K562 (cell line): ENCODE measurements at regions not wholly inside any gene's neighbourhood (a gene's known extent, or its start where the extent isn't known, plus 50 kb on each side); places are given as distances from the start of the nearest gene placed in this dataset.

ENCODE experiments used
- ATAC-seq: fragments of 200-7000 bp; cut with Tn5 transposase; 3 replicates; pipeline ENCODE4 v1.9.1; 2020; ENCODE audit warnings: moderate library complexity
- BruUV-seq: library from RNA; stranded (reverse); fragments of 400-500 nt; replicated peaks from 2 replicates; lab custom pipeline; 2021; lab: Mats Ljungman, UMichigan
- CTCF ChIA-PET: fragments of 300-600 bp; formaldehyde crosslinking; extraction: SDS; loops from one replicate; lab custom pipeline; 2021; ENCODE audit warnings: low intra/inter-chr PET ratio; lab: Yijun Ruan, JAX
- POLR2A ChIA-PET: fragments of 300-600, 350-650 bp; sonication (Branson Sonifier 250); formaldehyde crosslinking; extraction: SDS; loops from one replicate; lab custom pipeline; 2021; ENCODE audit warnings: antibody characterized with exemption, inconsistent platforms; lab: Yijun Ruan, JAX
- DNase-seq, 4 experiments: peaks; one replicate each; pipeline versions ENCODE4 v3.0.0 to v3.0.0-alpha.2; 2011 to 2018; ENCODE audit warnings: low spot score in 3 of 4, mixed read lengths in 3 of 4; ENCODE audit errors: extremely low read depth in 1 of 4
- FAIRE-seq: peaks from 2 replicates; lab custom pipeline; 2011; peaks lifted over from hg19 to GRCh38; lab: Jason Lieb, UNC
- H2AFZ ChIP-seq: 2 replicates; pipeline ENCODE4 v1.6.0; 2011; ENCODE audit warnings: low read depth, low read length, control low read depth, inconsistent platforms
- H3K27ac ChIP-seq: fragments of 200-600 bp; 3 replicates; pipeline ENCODE4 v1.8.0; 2011; ENCODE audit warnings: low read depth, mild to moderate bottlenecking, control low read depth, inconsistent platforms, low read length, moderate library complexity, mixed read lengths; ENCODE audit errors: extremely low read depth
- H3K27me3 ChIP-seq, 2 experiments: fragments of 300-600 bp in 1 of 2; 2 replicates in 1 of 2; 3 replicates in 1 of 2; pipeline versions ENCODE4 v1.6.0 to v1.8.0; 2011; ENCODE audit warnings: inconsistent platforms in 2 of 2, low read length in 2 of 2, mild to moderate bottlenecking in 1 of 2, mixed read lengths in 1 of 2, moderate library complexity in 1 of 2; ENCODE audit not compliant: control insufficient read depth in 2 of 2, insufficient read depth in 2 of 2
- H3K36me3 ChIP-seq: fragments of 300-600 bp; 3 replicates; pipeline ENCODE4 v1.8.0; 2011; ENCODE audit warnings: mild to moderate bottlenecking, low read length, inconsistent platforms; ENCODE audit not compliant: control insufficient read depth, insufficient read depth
- H3K4me1 ChIP-seq, 2 experiments: fragments of 200-600 bp in 1 of 2; replicated peaks in 1 of 2; 2 replicates in 1 of 2; 3 replicates in 1 of 2; pipeline versions ENCODE4 v1.5.1 to v1.8.0; 2011; ENCODE audit warnings: inconsistent platforms in 2 of 2, low read length in 2 of 2, mild to moderate bottlenecking in 1 of 2, mixed read lengths in 1 of 2, moderate library complexity in 1 of 2; ENCODE audit not compliant: control insufficient read depth in 2 of 2, insufficient read depth in 2 of 2
- H3K4me2 ChIP-seq: 2 replicates; pipeline ENCODE4 v1.6.1; 2011; ENCODE audit warnings: low read length, control low read depth, inconsistent platforms, mixed read lengths; ENCODE audit not compliant: insufficient read depth
- H3K4me3 ChIP-seq: fragments of 200-600 bp; sonication (generic), shearing (Covaris generic); 2 replicates; pipeline ENCODE4 v1.5.1; 2016; ENCODE audit warnings: control low read depth, inconsistent platforms
- H3K79me2 ChIP-seq: fragments of 200-600 bp; 3 replicates; pipeline ENCODE4 v1.8.0; 2011; ENCODE audit warnings: low read length, inconsistent platforms; ENCODE audit not compliant: control insufficient read depth, insufficient read depth
- H3K9ac ChIP-seq, 2 experiments: 2 replicates each; pipeline versions ENCODE4 v1.6.0 to v1.6.1; 2011; ENCODE audit warnings: low read depth in 2 of 2, low read length in 2 of 2, control low read depth in 1 of 2, inconsistent platforms in 1 of 2, mild to moderate bottlenecking in 1 of 2, mixed read lengths in 1 of 2; ENCODE audit not compliant: insufficient read depth in 1 of 2
- H3K9me1 ChIP-seq: one replicate; pipeline ENCODE4 v1.6.0; 2011; ENCODE audit warnings: inconsistent platforms, mild to moderate bottlenecking, low read length, moderate library complexity; ENCODE audit not compliant: control insufficient read depth, insufficient read depth
- H3K9me3 ChIP-seq: replicated peaks from 2 replicates; pipeline ENCODE4 v1.5.1; 2011; ENCODE audit warnings: low read depth, low read length, inconsistent platforms; ENCODE audit not compliant: control insufficient read depth, insufficient read depth
- H4K20me1 ChIP-seq: replicated peaks from 2 replicates; pipeline ENCODE4 v1.6.1; 2011; ENCODE audit warnings: low read length, inconsistent platforms, mixed read lengths; ENCODE audit not compliant: control insufficient read depth, insufficient read depth
- KLF1 ChIP-seq: fragments of 450-650 bp; IDR thresholded peaks from 2 replicates; pipeline ENCODE4 v1.6.1; 2016; ENCODE audit warnings: missing genetic modification characterization, missing compliant biosample characterization
- LEF1 ChIP-seq: fragments of 450-650 bp; IDR thresholded peaks from 2 replicates; pipeline ENCODE4 v1.6.1; 2016; ENCODE audit warnings: mild to moderate bottlenecking
- MAFG ChIP-seq: fragments of 450-650 bp; conservative IDR thresholded peaks from 2 replicates; pipeline ENCODE4 v1.6.1; 2016; ENCODE audit warnings: missing genetic modification characterization, missing compliant biosample characterization
- SRSF1 ChIP-seq: fragments of 200-400 bp; formaldehyde crosslinking; IDR thresholded peaks from 2 replicates; pipeline ENCODE4 v1.6.1; 2017; ENCODE audit warnings: mild to moderate bottlenecking, low read depth, low read length, moderate library complexity
- ZFP36 ChIP-seq: fragments of 150-350 bp; IDR thresholded peaks from 2 replicates; pipeline ENCODE4 v1.6.1; 2018; ENCODE audit warnings: low read length, low read depth; ENCODE audit not compliant: partially characterized antibody
- ZNF57 ChIP-seq: fragments of 450-650 bp; formaldehyde crosslinking; IDR thresholded peaks from 2 replicates; pipeline ENCODE4 v1.4.0; 2020; ENCODE audit warnings: mild to moderate bottlenecking, moderate library complexity
- WGBS: fragments of 100-300 bp; shearing (Covaris generic); methylation state at CpG from one replicate; pipeline ENCODE4 v1.1.6; 2016; ENCODE audit warnings: low coverage, mixed read lengths; ENCODE audit not compliant: insufficient coverage; ENCODE audit errors: missing lambda C conversion rate; 5-methylcytosine and 5-hydroxymethylcytosine counted together
- in situ Hi-C: fragments of 300-500 bp; cut with MboI; formaldehyde crosslinking; loops from 4 replicates; pipeline ENCODE4 v1.15.0; 2018; ENCODE audit warnings: inconsistent platforms, mixed read lengths
- intact Hi-C: fragments of 100-400 bp; cut with micrococcal nuclease; formaldehyde crosslinking; loops from 2 replicates; pipeline ENCODE4 v1.14.2; 2022
- TF ChIP-seq, protein P1 (sequence below): fragments of 250-450 bp; sonication (Bioruptor Pico); IDR thresholded peaks from 2 replicates; pipeline ENCODE4 v1.5.1; 2021; ENCODE audit warnings: mild to moderate bottlenecking
- TF ChIP-seq, protein P2 (sequence below): fragments of 250-450 bp; sonication (Bioruptor Pico); IDR thresholded peaks from 2 replicates; pipeline ENCODE4 v1.8.0; 2021; ENCODE audit warnings: borderline replicate concordance, mild to moderate bottlenecking, moderate library complexity; ENCODE audit not compliant: poor library complexity, severe bottlenecking
- TF ChIP-seq, protein P3 (sequence below): fragments of 450-650 bp; formaldehyde crosslinking; IDR thresholded peaks from 2 replicates; pipeline ENCODE4 v1.4.0; 2022; ENCODE audit warnings: mild to moderate bottlenecking, moderate library complexity
- TF ChIP-seq, protein P4 (sequence below): fragments of 450-650 bp; IDR thresholded peaks from 2 replicates; pipeline ENCODE4 v1.7.0; 2016; ENCODE audit warnings: borderline replicate concordance

DNA sequence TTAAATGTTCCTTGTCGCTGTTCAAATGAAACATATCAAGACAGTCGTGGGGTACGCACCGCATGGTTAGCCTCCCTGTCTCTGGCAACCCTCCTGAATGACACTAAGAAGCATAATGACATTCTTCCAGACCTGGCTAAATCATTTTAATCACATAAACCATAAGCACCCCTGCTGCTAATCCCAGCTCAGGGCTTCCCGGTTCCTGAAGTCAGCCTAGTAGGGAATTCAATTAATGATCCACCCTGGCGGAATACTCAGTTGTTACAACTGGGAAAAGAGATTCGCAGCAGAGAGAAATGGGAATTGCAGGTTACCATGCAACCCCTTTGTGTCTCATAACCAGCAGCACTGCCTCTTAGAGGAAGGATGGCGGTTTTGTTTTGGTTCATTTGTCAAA lies 200.8 kb upstream of the AGAP1 start:
- no peak for DNase-seq
- ChIA-PET POLR2A (no interaction called here), CTCF (no interaction called here)
- Histone ChIP-seq H3K9me3 (no peaks in the 10 kb centered on the region), H3K4me3 (no peak overlapping the region), H3K4me1 (no peaks in the 10 kb centered on the region), H3K9me1 (no peaks in the 10 kb centered on the region), H3K9ac (no peak overlapping the region), H3K4me2 (no peak overlapping the region), H4K20me1 (no peaks in the 10 kb centered on the region), H3K36me3 (no peaks in the 10 kb centered on the region), H2AFZ (no peak overlapping the region), H3K27ac (no peak overlapping the region), H3K27me3 (peaks cover 2 to 9% of the 10 kb centered on the region in 2 experiments; a peak in 3 of 5 replicates), H3K79me2 (no peaks in the 10 kb centered on the region)
- BruUV-seq = no TSS peak
- FAIRE-seq = no peak
- intact Hi-C loops (no loop called here), in situ Hi-C loops (no loop called here)
- no peak for TF ChIP-seq LEF1
- no peak for TF ChIP-seq SRSF1
- TF ChIP-seq, protein P1, sequence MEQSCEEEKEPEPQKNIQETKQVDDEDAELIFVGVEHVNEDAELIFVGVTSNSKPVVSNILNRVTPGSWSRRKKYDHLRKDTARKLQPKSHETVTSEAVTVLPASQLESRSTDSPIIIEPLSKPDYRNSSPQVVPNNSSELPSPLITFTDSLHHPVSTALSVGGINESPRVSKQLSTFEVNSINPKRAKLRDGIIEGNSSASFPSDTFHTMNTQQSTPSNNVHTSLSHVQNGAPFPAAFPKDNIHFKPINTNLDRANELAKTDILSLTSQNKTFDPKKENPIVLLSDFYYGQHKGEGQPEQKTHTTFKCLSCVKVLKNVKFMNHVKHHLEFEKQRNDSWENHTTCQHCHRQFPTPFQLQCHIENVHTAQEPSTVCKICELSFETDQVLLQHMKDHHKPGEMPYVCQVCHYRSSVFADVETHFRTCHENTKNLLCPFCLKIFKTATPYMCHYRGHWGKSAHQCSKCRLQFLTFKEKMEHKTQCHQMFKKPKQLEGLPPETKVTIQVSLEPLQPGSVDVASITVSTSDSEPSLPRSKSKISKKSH (CRISPR knock-in tag) = no peak
- no peak for TF ChIP-seq MAFG
- TF ChIP-seq ZFP36 = no peak
- TF ChIP-seq ZNF57 = no peak
- TF ChIP-seq, protein P2, sequence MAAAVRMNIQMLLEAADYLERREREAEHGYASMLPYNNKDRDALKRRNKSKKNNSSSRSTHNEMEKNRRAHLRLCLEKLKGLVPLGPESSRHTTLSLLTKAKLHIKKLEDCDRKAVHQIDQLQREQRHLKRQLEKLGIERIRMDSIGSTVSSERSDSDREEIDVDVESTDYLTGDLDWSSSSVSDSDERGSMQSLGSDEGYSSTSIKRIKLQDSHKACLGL (CRISPR knock-in tag) = no peak
- TF ChIP-seq, protein P3, sequence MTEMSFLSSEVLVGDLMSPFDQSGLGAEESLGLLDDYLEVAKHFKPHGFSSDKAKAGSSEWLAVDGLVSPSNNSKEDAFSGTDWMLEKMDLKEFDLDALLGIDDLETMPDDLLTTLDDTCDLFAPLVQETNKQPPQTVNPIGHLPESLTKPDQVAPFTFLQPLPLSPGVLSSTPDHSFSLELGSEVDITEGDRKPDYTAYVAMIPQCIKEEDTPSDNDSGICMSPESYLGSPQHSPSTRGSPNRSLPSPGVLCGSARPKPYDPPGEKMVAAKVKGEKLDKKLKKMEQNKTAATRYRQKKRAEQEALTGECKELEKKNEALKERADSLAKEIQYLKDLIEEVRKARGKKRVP (CRISPR knock-in tag) = no peak
- no peak for TF ChIP-seq KLF1 (tag)
- TF ChIP-seq, protein P4, sequence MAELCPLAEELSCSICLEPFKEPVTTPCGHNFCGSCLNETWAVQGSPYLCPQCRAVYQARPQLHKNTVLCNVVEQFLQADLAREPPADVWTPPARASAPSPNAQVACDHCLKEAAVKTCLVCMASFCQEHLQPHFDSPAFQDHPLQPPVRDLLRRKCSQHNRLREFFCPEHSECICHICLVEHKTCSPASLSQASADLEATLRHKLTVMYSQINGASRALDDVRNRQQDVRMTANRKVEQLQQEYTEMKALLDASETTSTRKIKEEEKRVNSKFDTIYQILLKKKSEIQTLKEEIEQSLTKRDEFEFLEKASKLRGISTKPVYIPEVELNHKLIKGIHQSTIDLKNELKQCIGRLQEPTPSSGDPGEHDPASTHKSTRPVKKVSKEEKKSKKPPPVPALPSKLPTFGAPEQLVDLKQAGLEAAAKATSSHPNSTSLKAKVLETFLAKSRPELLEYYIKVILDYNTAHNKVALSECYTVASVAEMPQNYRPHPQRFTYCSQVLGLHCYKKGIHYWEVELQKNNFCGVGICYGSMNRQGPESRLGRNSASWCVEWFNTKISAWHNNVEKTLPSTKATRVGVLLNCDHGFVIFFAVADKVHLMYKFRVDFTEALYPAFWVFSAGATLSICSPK = no peak
- 1% methylated on average over 8 of the region's 8 CpGs for WGBS
- ATAC-seq = no peak
